GM19397 (cell line): ENCODE measurements at regions not wholly inside any gene's neighbourhood (a gene's known extent, or its start where the extent isn't known, plus 50 kb on each side); places are given as distances from the start of the nearest gene placed in this dataset.
"Not testable (repeated sequence)": the region's sequence is repeated elsewhere in the genome, so short reads cannot be mapped to it uniquely, and the experiment has no call there.

Experiments
- ATAC-seq: cut with Tn5 transposase; IDR thresholded peaks from one replicate; pipeline ENCODE4 v1.9.1; 2021; ENCODE audit warnings: mild to moderate bottlenecking, moderate library complexity; ENCODE audit not compliant: unreplicated experiment

GRCh38 chr20:12849225-12849910 is 159.4 kb upstream of the SPTLC3 start:
- ATAC-seq, result no peak

- not testable (repeated sequence) for ATAC-seq
These were observed 151.1 kb upstream of the SPTLC3 start for GRCh38 chr20:12857643-12858042.

GRCh38 chr20:12860619-12861247 is 148.0 kb upstream of the SPTLC3 start:
- no peak for ATAC-seq

- no peak for ATAC-seq
These were observed 139.1 kb upstream of the SPTLC3 start for GRCh38 chr20:12869669-12870068.

GRCh38 chr20:12870588-12870987 is 138.2 kb upstream of the SPTLC3 start:
- no peak for ATAC-seq

- no peak for ATAC-seq
These were observed 133.8 kb upstream of the SPTLC3 start for GRCh38 chr20:12874933-12875332.

- ATAC-seq, result no peak
These were observed 133.3 kb upstream of the SPTLC3 start for GRCh38 chr20:12875510-12875909.

- no peak for ATAC-seq
These were observed 125.8 kb upstream of the SPTLC3 start for GRCh38 chr20:12882832-12883506.

GRCh38 chr20:12883507-12883885 is 125.3 kb upstream of the SPTLC3 start:
- ATAC-seq, result no peak

GRCh38 chr20:12886618-12887363 is 122.0 kb upstream of the SPTLC3 start:
- no peak for ATAC-seq

GRCh38 chr20:12891643-12892042 is 117.1 kb upstream of the SPTLC3 start:
- no peak for ATAC-seq

GRCh38 chr20:12893019-12893418 is 115.8 kb upstream of the SPTLC3 start:
- no peak for ATAC-seq

- no peak for ATAC-seq
These were observed 115.1 kb upstream of the SPTLC3 start for GRCh38 chr20:12893653-12894052.

- no peak for ATAC-seq
These were observed 114.7 kb upstream of the SPTLC3 start for GRCh38 chr20:12894089-12894488.

GRCh38 chr20:12896180-12896579 is 112.6 kb upstream of the SPTLC3 start:
- ATAC-seq, result no peak

- no peak for ATAC-seq
These were observed 105.8 kb upstream of the SPTLC3 start for GRCh38 chr20:12902992-12903391.

- no peak for ATAC-seq
These were observed 102.4 kb upstream of the SPTLC3 start for GRCh38 chr20:12906361-12906760.

- ATAC-seq, result no peak
These were observed 97.4 kb upstream of the SPTLC3 start for GRCh38 chr20:12911372-12911771.

- ATAC-seq, result no peak
These were observed 94.9 kb upstream of the SPTLC3 start for GRCh38 chr20:12913781-12914443.

GRCh38 chr20:12914804-12915203 is 94.0 kb upstream of the SPTLC3 start:
- no peak for ATAC-seq

- ATAC-seq, result no peak
These were observed 92.1 kb upstream of the SPTLC3 start for GRCh38 chr20:12916699-12917098.
